OCI-LY1 (cell line): ENCODE measurements at regions not wholly inside any gene's neighbourhood (a gene's known extent, or its start where the extent isn't known, plus 50 kb on each side); places are given as distances from the start of the nearest gene placed in this dataset.

Experiments
- H2AFZ ChIP-seq: fragments of 200-600 bp; sonication (generic), shearing (Covaris generic); 2 replicates; pipeline ENCODE4 v1.6.0; 2014; ENCODE audit warnings: antibody characterized with exemption, mild to moderate bottlenecking, low read length
- H3F3A ChIP-seq: fragments of 200-600 bp; sonication (generic), shearing (Covaris generic); 2 replicates; pipeline ENCODE4 v1.6.0; 2014; ENCODE audit warnings: mild to moderate bottlenecking, antibody characterized with exemption, low read length, moderate library complexity; ENCODE audit not compliant: insufficient read depth
- H3K27ac ChIP-seq: fragments of 200-600 bp; sonication (generic); 2 replicates; pipeline ENCODE4 v1.5.1; 2014; ENCODE audit warnings: low read length, mixed run types, mild to moderate bottlenecking, low read depth; ENCODE audit not compliant: poor library complexity, severe bottlenecking
- H3K27me3 ChIP-seq: fragments of 200-600 bp; sonication (generic); 2 replicates; pipeline ENCODE4 v1.6.0; 2014; ENCODE audit warnings: antibody characterized with exemption, mild to moderate bottlenecking, low read length, moderate library complexity; ENCODE audit not compliant: insufficient read depth
- H3K36me3 ChIP-seq: fragments of 200-600 bp; sonication (generic); 2 replicates; pipeline ENCODE4 v1.6.1; 2014; ENCODE audit warnings: mild to moderate bottlenecking, antibody characterized with exemption, low read length, moderate library complexity, mixed read lengths; ENCODE audit not compliant: insufficient read depth
- H3K4me1 ChIP-seq: fragments of 200-600 bp; sonication (generic); 2 replicates; pipeline ENCODE4 v1.5.1; 2014; ENCODE audit warnings: mild to moderate bottlenecking, low read length, moderate library complexity; ENCODE audit not compliant: insufficient read depth, severe bottlenecking
- H3K4me2 ChIP-seq: fragments of 200-600 bp; sonication (generic), shearing (Covaris generic); 2 replicates; pipeline ENCODE4 v1.6.1; 2014; ENCODE audit warnings: low read length
- H3K4me3 ChIP-seq: fragments of 200-600 bp; sonication (generic); 2 replicates; pipeline ENCODE4 v1.5.1; 2014; ENCODE audit warnings: low read length, low read depth, mild to moderate bottlenecking, mixed read lengths; ENCODE audit not compliant: poor library complexity, severe bottlenecking
- H3K79me2 ChIP-seq: fragments of 200-600 bp; shearing (Covaris generic); 2 replicates; pipeline ENCODE4 v1.6.1; 2016; ENCODE audit warnings: mixed run types, low read length, mixed read lengths; ENCODE audit not compliant: insufficient read depth
- H3K9ac ChIP-seq: fragments of 200-600 bp; sonication (generic), shearing (Covaris generic); 2 replicates; pipeline ENCODE4 v1.6.1; 2014; ENCODE audit warnings: mild to moderate bottlenecking, low read length, mixed read lengths
- H3K9me2 ChIP-seq: fragments of 200-600 bp; sonication (generic), shearing (Covaris generic); 2 replicates; pipeline ENCODE4 v1.6.1; 2014; ENCODE audit warnings: low read depth, mild to moderate bottlenecking, low read length, mixed read lengths
- H3K9me3 ChIP-seq: fragments of 200-600 bp; shearing (Covaris generic); 2 replicates; pipeline ENCODE4 v1.6.1; 2014; ENCODE audit warnings: low read length, mixed read lengths
- H4K20me1 ChIP-seq: fragments of 200-600 bp; sonication (generic), shearing (Covaris generic); 2 replicates; pipeline ENCODE4 v1.6.0; 2016; ENCODE audit warnings: mild to moderate bottlenecking, low read length; ENCODE audit not compliant: insufficient read depth
- CTCF ChIP-seq: fragments of 200-600 bp; sonication (generic), shearing (Covaris generic); IDR thresholded peaks from 2 replicates; pipeline ENCODE4 v1.5.1; 2017; ENCODE audit warnings: mild to moderate bottlenecking, antibody characterized with exemption, low read length, moderate library complexity, mixed read lengths
- EZH2 ChIP-seq: fragments of 200-600 bp; sonication (generic), shearing (Covaris generic); IDR thresholded peaks from 2 replicates; pipeline ENCODE4 v1.8.0; 2017; ENCODE audit warnings: borderline replicate concordance, mixed run types, mild to moderate bottlenecking, antibody characterized with exemption, low read length, moderate library complexity, mixed read lengths

GRCh38 chr14:43528321-43528720 lies 978.8 kb downstream of the FSCB start:
- H3K9ac ChIP-seq = no peak overlapping the region
- H2AFZ ChIP-seq = no peak overlapping the region
- no peaks in the 10 kb centered on the region for H3K79me2 ChIP-seq
- no peak overlapping the region for H3K27ac ChIP-seq
- no peaks in the 10 kb centered on the region for H4K20me1 ChIP-seq
- H3K4me1 ChIP-seq = no peaks in the 10 kb centered on the region
- no peaks in the 10 kb centered on the region for H3K9me2 ChIP-seq
- H3K27me3 ChIP-seq = no peaks in the 10 kb centered on the region
- H3K4me3 ChIP-seq = no peak overlapping the region
- no peak for TF ChIP-seq EZH2
- TF ChIP-seq CTCF = no peak
- no peaks in the 10 kb centered on the region for H3K9me3 ChIP-seq
- no peaks in the 10 kb centered on the region for H3F3A ChIP-seq
- H3K36me3 ChIP-seq = no peaks in the 10 kb centered on the region
- no peak overlapping the region for H3K4me2 ChIP-seq

DNA sequence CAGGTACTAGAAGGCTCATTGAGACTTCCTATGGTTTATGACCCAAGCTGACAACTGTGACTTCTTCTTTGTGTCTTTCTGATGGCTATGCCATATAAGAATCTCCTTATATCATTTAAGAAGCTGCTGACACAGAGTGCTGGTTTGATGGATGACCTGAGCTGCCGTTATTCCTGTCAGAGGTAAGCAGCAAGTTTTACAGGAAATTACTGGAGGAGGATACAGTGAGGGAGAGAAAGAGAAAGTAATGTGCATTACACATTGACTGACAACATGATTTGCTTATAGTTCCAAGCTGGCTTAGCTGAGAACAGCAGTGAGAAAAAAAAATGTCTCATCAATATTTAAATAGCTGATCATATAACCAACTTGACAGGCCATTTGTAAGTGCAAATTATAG lies 981.4 kb downstream of the FSCB start:
- Histone ChIP-seq H3F3A (no peaks in the 10 kb centered on the region), H3K27me3 (no peaks in the 10 kb centered on the region), H3K4me1 (no peaks in the 10 kb centered on the region), H3K36me3 (no peaks in the 10 kb centered on the region), H3K27ac (no peak overlapping the region), H2AFZ (no peak overlapping the region), H3K79me2 (no peaks in the 10 kb centered on the region), H3K9me2 (no peaks in the 10 kb centered on the region), H4K20me1 (no peaks in the 10 kb centered on the region), H3K4me3 (no peak overlapping the region), H3K4me2 (no peak overlapping the region), H3K9ac (no peak overlapping the region), H3K9me3 (no peaks in the 10 kb centered on the region)
- TF ChIP-seq EZH2 = no peak
- no peak for TF ChIP-seq CTCF

DNA sequence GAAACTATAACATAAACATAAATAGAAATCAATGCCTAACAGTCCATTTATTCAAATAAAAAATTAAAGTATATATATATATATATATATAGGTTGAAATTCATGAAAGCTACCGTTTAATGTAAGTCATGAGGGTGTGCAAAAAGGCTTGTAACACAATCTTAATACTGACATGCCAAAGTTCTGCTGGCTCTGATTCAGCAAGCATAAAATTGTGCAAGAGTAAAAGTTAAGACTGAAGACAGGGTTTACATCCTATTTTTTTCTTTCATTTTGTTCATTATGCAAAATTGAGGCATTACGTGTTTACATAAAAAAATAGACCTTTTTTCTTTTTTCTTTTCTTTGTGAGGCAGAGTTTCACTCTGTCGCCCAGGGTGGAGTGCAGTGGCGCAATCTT lies 984.2 kb downstream of the FSCB start:
- Histone ChIP-seq H3K27ac (no peak overlapping the region), H3F3A (no peaks in the 10 kb centered on the region), H3K36me3 (no peaks in the 10 kb centered on the region), H4K20me1 (no peaks in the 10 kb centered on the region), H2AFZ (no peak overlapping the region), H3K9ac (no peak overlapping the region), H3K9me2 (no peaks in the 10 kb centered on the region), H3K4me3 (no peak overlapping the region), H3K4me1 (no peaks in the 10 kb centered on the region), H3K27me3 (no peaks in the 10 kb centered on the region), H3K79me2 (no peaks in the 10 kb centered on the region), H3K9me3 (no peaks in the 10 kb centered on the region), H3K4me2 (no peak overlapping the region)
- TF ChIP-seq EZH2 (no peak), CTCF (no peak)
